NCI-H748 (cell line): ENCODE measurements at regions not wholly inside any gene's neighbourhood (a gene's known extent, or its start where the extent isn't known, plus 50 kb on each side); places are given as distances from the start of the nearest gene placed in this dataset.

Source experiments
- DNase-seq: peaks from one replicate; lab custom pipeline; 2025; ENCODE audit not compliant: unreplicated experiment; lab: John Stamatoyannopoulos, UW

GRCh38 chr1:38352869-38353268 lies 306.3 kb upstream of the POU3F1 start:
- DNase-seq: no peak

DNA sequence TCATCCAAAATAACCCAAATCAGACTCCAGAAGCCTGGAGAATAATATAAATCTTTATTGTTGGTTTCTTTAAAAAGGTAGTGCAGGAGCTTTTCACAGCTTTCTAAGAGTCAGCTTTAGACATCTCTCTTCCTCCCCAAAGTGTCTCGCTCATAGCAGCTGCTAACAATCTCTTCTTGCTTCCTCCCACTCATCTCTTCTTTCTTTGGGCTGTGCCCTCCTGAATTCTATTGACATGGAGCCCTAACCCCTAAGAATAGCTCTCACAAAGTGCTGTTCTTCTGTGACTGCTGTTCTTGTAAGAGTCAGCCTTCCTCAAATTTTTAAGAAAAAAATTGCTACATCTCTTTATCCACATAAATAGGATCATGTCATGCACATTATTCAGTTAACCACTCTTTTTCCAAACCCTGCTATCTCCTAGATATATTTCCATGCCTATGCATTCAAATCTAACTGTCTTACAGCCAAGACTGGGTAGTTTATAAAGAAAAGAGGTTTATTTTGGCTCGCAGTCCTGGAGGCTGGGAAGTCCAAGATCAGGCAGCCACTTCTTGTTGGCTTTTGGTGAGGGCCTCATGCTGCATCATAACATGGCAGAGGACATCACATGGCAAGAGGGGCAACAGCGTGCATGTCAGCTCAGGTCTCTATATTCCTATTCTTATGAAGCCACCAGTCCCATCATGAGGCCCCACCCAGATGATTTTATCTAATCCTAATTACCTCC lies 301.0 kb upstream of the POU3F1 start:
- no peak for DNase-seq

GRCh38 chr1:38344716-38345115 lies 298.1 kb upstream of the POU3F1 start:
- no peak for DNase-seq

GRCh38 chr1:38341694-38342093 lies 295.1 kb upstream of the POU3F1 start:
- DNase-seq: no peak

DNA sequence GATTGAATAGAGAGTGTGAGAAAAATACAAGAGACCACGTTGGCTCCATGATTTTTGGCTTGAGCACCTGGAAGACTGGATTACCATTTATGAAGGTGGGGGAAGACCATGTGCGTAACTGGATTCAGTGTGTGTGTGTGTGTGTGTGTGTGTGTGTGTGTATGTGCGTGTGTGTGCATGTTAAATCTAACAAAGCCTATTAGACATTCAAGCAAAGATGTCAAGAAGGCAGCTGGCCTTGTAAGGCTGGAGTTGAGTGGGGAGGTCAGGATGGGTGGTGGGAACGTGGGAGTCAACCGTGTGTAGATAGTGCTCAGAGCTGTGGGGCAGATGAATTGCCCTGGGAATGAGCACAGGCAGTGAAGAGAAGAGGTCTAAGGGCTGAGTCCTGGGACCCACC lies 293.8 kb upstream of the POU3F1 start:
- DNase-seq: no peak

GRCh38 chr1:38337711-38338110 lies 291.1 kb upstream of the POU3F1 start:
- DNase-seq: no peak

GRCh38 chr1:38336961-38337360 lies 290.4 kb upstream of the POU3F1 start:
- DNase-seq: no peak

- peak; percentile 79 for DNase-seq
These were observed 289.8 kb upstream of the POU3F1 start for GRCh38 chr1:38336301-38336923.

GRCh38 chr1:38334930-38335592 lies 288.5 kb upstream of the POU3F1 start:
- no peak for DNase-seq

DNA sequence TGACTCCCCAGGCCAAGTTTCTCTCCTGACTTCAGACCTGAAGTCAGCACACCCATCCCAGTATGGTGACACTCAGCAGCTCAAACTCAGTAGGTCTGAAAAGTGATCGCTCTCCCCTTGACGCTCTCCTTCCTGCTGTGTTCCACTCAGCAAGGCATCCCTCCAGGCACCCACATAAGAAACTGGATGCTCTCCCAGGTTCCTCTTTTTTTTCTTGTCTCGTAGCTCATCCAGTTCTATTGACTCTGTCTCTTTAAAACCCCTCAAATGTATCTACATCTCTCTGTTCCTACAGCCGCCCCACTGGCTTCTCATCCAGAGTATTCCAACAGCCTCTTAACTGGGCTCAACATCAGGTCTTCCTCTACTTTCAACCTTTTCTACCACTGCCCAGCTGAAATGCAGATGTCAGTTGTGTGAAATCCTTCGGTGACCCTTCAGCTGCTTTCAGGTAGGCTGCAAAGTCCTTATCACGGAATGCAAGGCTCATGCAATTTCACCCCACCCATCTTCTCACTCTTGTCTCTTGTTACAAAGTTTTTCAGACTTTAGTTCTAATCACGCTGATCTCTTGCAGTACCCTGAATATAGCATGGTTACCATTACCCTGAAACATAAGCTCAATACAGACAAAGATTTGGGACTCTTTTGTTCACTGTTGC lies 286.2 kb upstream of the POU3F1 start:
- no peak for DNase-seq

- DNase-seq: no peak
These were observed 285.1 kb upstream of the POU3F1 start for GRCh38 chr1:38331496-38332210.

- no peak for DNase-seq
These were observed 284.2 kb upstream of the POU3F1 start for GRCh38 chr1:38330799-38331198.

GRCh38 chr1:38329644-38330043 lies 283.1 kb upstream of the POU3F1 start:
- DNase-seq: no peak

DNA sequence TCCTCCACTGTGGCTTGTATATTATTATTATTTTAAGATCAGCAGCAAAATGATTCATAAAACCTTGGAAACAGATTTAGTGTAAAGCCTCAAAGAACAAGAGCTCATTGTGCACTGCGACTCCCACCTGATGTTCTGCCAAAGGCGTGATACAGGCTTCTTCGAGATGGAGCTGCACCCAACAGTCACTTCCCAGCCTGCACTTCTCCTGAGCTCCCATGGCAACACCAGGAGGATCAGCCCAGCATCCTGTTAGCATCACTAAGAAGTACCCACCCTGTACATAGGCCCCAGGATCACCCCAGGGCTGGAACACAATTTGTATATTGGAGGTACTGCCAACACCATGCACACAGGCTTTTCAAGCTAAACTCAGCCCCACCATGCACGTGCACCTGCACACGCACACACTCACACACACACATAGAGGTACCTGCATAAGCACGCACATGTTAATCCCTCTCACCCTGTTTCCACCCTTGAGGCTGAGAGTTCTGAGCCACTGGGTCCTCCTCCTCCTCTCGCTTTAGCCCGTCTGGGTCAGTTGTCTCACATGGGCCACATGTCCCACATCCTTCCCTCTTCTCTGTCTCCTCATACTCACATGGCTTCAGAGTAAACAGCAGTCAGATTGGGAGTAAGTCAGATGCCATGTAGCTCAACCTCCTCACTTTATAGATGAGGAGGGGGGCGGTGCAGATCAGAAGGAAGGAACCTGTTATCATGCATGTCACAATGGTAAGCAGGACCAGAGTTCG lies 281.9 kb upstream of the POU3F1 start:
- no peak for DNase-seq

DNA sequence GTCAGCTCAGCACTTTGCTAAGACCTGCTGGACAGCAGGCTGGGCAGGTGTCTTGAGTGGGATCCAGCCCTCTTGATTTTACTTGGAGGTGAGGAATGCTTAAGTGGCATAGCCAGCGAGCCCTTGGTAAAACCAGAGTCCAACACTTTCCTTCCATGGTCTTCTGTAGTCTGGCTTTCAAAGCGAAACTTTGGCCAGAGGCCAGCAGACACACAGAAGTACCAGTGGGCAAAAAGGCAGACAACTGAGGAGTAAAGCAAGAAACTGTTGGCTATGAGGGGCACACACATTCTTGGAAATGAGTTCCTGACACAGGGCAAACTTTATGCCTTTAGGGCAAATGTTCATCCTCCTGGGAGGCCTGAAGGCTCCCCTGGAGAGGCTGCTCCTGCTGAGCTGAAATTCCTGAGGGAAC lies 281.0 kb upstream of the POU3F1 start:
- DNase-seq: no peak

DNA sequence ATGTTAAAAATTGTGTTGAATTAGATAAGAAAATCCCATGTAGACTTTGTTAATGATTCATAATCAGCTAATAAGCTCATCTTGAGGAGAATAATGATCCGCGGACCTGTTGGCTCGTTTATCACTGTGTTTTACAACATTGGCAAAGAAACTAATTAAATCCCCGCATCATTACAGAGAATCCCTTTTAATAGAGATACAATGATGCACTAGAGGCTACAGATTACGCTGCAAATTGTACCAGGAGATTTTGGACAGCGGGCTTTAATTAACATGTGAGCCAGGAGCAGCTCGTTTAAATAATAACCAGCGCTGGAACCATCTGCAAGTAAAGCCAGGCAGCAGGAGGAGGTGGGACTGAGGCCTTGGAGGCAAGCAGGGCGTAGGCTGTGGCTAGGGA lies 280.3 kb upstream of the POU3F1 start:
- no peak for DNase-seq

DNA sequence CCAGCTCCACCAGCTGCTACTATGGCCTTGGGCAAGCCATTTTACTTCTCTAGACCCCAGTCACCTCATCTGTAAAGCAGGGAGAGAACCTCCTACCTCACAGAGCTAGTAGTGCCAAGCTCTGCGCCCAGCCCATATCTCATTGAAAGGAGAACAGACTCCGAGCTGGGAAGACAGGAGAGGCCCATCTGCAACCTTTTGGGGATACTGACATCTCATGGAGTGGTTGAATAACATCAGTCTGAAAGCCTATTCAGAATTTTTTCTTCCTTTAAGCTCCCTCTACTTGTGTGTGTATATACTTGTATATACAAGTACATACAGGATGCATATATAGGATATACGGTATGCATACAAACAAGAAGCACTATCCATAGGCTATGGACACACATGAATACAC lies 279.5 kb upstream of the POU3F1 start:
- DNase-seq: no peak

- DNase-seq: no peak
These were observed 266.2 kb upstream of the POU3F1 start for GRCh38 chr1:38312753-38313152.

DNA sequence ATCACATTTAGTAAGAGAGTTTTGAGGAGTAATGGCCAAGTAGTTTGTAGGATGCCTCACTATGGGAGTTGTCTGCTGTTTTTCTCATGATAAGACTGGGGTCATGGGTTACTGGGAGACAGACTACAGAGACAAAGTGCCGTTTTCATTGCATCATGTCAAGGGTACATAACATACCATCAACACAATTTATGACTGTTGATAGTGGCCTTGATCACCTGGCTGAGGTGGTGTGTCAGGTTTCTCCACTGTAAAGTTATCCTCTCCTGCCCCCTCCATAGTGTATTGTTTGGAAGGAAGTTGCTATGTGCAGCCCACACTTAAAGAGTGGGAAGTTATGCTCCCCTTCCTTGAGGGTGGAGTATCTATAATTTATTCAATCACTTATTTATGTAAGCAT lies 263.5 kb upstream of the POU3F1 start:
- no peak for DNase-seq

DNA sequence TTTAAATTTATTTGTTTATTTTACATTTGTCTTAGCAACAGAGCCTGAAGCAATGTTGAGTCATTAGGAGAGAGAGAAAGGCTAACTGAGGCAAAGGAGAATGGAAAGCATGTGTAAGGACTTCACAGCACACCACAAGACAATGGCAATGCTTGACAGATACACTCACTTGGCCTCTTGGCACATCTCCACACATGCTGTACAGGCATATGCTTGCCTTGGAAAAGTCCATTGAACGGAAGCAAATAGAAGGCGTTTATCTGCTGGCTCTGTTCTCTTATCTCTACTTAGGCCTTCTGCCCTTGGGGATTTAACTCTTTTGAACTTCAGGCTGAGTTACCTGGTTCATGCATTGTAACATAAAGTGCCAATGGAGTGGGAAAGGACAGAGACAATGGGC lies 262.2 kb upstream of the POU3F1 start:
- DNase-seq: no peak

GRCh38 chr1:38305666-38306065 lies 259.1 kb upstream of the POU3F1 start:
- no peak for DNase-seq
